Ecto neural progenitor cell (in vitro differentiated cells): ENCODE measurements at regions not wholly inside any gene's neighbourhood (a gene's known extent, or its start where the extent isn't known, plus 50 kb on each side); places are given as distances from the start of the nearest gene placed in this dataset.

Experiments
- DNase-seq: peaks from one replicate; pipeline ENCODE4 v3.0.0-alpha.2; 2018; ENCODE audit warnings: low spot score

DNA sequence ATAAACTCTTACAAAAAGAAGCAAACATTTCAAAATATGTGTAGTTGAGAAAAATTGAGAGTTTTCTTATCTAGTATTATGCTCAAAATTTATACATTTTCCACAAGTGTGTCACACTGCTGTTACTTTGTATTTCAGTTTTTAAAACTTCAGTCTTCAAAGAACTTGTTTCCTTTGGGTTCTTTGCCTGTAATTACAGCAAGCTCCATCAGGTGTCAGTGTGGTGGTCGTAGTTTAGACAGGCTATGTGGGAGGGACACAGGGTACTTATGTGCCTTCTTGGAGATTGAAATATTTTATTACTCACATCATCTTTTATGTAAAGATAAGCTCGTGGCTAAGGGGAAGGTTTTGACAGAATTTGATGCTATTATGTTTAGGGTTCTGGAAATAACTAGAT, 360.5 kb downstream of the FGFR2 start:
- no peak for DNase-seq

DNA sequence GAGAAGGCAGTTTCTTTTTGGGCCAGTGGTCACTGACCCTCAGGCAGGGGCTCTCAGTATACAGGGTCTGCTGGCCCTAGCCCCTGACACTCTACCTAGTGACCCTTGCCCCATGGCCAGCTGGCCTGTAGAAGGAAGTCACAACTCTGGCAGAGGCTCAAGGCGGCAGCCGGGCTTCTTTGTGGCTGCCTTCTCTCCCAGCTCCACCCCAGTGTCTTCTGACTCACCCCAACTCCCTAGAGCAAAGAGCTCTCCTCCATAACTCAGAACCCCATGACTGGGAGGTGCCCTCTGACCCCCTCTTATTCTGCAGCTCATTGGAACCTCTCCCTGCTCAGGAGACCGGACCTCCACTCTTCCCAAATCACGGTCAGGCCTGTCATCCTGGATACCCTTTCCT, 358.2 kb downstream of the FGFR2 start:
- peak; percentile 27 for DNase-seq

GRCh38 chr10:121240556-121240955, 357.7 kb downstream of the FGFR2 start:
- DNase-seq = no peak

GRCh38 chr10:121241337-121241736, 356.9 kb downstream of the FGFR2 start:
- no peak for DNase-seq

DNA sequence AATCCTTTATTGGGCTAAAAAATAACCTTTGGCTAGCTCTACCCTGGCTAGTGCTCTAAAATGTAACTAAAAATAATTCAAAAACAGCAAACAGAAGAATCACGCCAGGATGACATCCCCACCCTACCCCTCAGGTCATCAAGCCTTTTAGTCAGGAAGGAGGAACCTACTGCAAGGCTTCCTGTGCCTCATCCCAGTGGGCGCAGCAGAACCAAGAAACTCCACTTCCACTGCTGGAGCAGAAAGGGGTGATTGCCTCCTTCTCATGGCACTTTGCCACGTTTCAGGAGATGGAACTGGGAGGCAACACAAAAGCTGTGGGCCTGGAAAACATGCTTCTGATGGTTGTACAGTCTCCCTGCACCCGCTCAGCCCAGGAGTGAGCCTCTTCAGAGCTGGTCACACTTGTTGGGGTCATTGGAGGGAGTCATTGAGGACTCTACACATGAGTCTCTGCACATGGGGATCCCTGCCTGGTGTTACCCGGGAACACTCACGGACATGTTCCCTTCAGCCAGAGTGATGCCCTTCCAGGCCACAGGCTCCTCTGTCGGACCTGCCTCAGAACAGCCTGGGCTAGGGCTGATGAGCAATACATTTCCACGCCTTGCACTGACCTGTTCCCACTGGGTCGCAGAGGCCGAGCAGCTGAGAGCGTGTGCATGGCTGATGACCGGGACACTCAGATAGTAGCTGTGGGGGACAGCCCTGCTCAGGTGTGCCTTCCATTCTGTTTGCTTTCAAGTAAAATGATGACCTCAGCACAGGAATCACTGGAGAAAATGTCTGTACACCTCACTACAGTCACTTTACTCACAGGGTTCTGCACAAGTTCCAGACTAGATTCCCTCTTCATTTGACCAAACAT, 355.3 kb downstream of the FGFR2 start:
- DNase-seq = no peak

DNA sequence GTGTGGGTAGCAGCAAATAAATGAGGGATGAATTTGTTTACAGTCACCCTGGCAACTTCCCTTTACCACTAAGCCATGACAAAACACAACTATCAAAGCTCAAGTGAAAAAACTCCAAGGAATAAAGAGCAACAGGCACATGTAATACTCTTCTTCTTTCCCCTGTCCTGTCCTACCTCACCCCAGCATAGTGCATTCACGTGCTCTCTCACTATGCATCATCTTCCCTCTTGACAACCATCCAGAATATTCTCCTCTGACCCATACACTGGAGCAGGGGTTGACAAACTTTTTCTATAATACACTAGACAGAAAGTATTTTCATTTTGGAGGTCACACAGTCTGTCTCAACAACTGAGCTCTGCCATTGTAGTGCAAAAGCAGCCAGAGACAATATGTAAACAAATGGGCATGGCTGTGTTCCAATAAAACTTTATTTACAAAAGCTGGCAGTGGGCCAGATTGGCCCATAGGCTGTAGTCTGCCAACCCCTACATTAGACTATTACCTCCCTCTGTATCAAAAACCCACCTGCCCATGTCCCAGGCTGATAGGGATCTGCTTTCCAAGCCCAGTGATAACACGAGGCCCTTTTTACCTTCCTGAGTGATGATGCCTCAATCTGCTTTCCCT, 354.5 kb downstream of the FGFR2 start:
- no peak for DNase-seq

GRCh38 chr10:121244818-121245217, 353.4 kb downstream of the FGFR2 start:
- no peak for DNase-seq

GRCh38 chr10:121245754-121246153, 352.5 kb downstream of the FGFR2 start:
- DNase-seq = no peak

GRCh38 chr10:121248266-121248665, 350.0 kb downstream of the FGFR2 start:
- no peak for DNase-seq

DNA sequence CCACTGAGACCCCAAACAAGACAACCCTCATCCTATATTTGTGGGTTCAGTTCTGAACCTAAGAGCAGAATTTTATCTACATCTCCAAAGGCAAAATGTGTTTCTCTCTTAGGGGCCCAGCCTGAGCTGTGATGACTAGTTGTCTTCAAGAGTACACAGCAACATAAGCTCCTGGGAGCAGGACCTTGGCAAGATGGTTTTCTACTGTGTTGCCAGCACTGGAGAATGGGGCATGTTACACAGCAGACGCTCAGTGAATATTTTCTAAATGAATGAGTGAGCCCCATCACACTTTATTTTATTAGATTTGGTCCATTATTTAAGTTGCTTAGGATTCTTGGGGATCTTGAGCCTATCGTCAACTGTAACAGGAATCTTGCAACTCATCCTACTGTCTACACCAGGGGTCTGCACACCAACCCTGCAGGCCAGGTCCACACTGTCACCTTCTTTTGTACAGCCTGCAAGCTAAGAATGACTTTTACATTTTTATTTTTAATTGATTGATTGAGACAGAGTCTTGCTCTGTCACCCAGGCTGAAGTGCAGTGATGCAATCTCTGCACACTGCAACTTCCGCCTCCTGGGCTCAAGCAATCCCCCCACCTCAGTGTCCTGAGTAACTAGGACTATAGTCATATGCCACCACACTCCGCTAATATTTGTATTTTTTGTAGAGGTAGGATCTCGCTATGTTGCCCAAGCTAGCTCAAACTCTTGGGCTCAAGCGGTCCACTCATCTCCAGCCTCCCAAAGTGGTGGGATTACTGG, 347.1 kb downstream of the FGFR2 start:
- no peak for DNase-seq

DNA sequence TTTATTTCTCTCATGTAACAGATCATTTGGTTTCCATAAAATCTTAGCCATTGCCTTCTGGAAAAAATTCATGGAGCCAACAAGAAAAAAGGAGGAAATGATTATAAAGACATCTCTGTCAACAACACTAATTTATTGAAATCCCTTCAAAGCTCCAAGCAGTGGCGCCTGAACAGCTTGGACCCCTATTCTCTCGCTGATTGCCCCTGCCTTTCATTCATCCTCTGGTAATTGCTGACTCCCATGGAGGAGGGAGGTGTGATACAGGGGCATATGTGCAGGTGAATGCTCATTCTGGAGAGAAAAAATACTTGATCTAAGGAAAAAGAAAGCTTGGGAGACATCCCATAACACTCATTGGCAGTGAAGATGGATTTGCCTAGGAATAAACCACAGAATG, 345.5 kb downstream of the FGFR2 start:
- no peak for DNase-seq

DNA sequence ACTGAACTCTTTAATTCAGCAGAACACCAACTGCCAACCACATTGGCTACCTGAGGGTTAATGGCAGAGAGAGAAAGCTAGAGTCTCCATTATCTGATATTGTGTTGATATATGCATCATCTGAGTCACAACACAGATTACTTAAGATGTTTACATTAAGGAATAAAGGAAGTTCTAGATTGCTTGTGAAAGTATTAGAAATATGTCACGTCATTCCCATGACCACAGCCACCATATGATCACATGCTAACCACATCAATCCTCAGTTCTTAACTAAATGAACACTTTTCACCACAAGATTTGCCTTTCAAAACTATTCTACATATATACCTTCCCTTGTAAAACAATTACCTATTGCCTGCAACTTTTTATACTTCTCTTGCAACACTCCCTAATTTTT, 337.9 kb downstream of the FGFR2 start:
- no peak for DNase-seq

DNA sequence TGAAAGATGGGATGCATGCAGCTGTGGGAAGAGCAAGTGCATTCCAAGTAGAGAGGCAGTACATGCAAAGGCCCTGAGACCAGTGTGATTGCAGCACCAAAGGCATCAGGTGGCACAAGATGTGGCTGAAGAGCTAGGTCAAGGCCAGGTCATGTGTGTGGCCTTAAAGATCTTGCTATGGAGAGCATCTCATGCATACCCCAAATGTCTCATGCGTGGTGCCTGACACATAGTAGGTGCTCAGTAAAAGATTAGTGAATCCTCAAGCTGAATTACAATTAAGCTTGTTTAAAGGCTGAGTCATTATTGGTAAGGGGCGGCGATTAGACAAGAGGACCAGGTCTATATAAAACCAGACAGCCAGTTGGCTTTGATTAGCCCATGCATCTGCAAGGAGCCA, 336.6 kb downstream of the FGFR2 start:
- DNase-seq = no peak

DNA sequence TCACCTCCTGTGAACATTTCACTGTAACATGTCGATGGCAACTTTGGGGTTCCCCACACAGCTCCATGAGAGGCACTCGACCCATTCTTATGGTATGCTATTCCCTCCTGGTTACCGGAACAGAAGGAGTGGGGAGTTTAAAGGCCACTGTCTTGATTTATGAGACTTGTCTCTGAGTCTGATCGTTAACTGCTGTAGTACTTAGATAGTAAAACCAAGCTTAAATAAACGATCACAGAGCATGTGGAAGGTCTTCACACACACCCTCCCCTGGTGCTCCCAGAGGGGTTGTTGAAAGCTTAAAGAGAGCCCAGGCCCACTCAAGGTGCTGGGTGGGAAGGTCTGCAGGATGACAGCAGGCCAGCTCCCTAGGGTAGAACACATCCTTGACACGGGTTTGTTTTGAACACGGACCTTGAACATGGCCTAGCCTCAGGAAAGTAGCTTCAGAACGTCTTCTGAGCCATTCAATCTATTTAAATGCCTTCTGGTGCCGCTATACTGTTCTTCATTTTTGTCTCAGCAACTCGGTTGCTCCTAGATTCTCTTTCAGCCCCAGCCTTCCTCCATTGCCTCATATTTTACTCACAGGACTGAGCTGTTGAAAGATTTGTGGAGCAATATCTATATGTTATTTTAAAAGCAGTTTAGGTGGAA, 335.3 kb downstream of the FGFR2 start:
- no peak for DNase-seq

DNA sequence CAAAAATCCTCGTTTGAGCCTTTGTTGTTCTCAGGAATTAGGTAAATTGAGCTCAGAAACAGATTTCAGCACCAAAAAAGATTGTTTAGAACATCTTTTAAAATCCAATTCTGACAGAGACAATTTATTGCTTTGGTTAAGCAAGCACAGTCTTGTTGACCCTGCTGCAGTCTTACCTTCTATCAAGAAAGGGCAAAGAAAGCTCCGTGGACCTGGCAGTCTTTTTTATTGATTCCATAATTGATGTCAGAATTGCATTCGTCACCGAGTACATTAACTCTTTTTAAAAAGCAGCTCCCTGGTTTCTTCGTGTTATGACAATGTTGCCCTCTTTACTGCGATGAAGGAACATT, 334.8 kb downstream of the FGFR2 start:
- DNase-seq = no peak

DNA sequence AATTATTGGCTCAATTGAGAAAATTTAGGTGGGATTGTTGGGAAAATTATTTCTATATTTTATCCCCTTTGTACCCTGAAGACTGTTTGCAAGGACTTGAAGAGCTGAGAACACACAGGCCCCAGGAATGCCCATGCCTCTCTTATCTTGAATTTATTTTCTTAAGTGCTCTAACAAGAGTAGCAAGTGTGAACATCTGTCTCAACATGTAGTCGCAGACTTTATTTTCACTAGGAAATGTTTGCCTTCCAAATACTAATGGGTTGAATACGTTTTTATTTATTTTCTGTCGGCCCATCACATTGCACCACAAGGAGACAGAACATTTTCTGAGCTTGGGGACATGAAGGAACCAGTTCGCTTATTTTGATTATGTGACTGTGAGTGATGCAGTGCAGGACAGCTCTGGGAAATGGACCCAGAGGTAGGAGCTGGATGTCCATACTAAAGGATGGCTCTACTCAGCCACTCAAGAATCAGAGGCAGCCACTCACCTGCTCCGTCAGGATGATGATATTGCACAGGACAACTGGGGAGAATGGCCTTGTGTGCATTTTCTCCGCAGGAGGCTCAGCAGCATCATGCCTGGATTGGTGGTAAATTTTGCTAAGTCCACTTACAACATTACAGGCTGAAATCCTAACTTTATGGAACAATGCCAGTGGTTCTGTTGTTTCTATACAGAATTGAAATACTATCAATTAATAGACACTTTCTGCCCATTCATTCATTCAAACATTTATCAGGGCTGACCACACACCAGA, 332.7 kb downstream of the FGFR2 start:
- no peak for DNase-seq

DNA sequence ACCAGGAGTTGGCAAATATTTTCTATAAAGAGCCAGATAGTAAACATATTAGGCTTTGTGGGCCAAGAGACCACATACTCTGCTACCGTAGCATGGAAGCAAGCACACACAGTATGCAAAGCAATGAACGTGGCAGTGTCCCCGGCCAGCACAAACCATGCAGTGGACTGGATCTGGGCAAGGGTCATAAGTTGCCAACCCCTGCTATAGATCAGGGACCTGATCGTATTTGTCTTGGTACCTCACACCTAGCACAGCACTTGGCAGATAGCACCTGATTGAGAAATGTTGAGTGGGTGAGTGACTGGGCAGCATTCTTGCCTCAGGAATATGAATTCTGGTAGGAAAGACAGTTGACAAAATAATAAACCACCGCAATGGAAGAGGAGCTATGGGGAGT, 331.9 kb downstream of the FGFR2 start:
- DNase-seq = no peak

DNA sequence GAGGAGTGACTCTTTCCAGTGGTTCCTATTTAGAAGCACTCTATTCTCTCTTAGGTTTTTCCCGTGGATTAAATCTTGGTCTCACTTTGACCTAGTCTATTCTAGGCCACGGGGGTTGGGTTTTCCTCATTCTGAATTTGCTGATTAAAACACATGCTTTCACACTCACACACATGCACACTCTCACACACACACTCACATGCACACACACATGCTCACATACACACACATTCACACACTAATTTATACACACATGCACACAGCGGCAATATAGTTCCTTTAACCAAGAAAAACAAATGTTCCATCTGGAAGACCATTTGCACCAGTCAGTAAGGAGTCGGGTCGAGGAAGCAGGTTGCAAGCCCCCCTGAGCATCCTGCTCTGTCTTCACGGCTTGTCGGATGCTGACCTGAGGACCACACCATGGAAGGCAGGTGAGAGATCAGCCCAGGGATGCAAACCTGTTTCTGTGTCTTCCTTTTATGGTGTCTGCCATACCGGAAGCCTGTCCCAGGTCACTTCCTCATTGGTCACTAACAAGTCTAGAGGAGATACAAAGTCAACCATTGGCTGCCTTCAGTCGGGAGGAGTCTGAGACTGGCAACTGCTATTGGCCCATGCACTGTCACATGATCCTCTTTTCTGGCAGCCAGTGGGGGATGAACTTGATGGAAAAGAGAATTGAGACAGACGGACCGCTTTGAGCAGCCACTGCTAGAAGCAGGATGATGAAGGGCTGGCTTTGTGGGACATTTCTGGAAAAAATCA, 330.8 kb downstream of the FGFR2 start:
- no peak for DNase-seq

DNA sequence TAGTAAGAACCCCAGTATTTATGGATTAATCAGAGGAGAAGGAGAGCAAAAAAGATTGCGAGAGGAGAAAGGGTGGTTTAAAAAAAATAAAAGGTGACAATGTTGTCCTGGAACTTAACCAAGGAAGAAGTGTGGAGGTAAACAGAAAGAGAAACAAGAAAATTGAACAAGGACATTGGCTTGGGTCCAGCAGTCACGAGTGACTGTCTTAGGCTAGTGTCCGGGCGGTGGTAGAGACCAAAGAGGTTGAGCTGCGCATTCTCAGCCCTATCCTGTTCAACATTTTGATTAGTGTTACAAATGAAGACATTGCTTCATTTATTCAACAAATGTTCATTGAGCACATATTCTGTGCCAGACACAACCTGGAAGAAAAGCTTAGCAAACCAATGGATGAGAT, 329.9 kb downstream of the FGFR2 start:
- no peak for DNase-seq

DNA sequence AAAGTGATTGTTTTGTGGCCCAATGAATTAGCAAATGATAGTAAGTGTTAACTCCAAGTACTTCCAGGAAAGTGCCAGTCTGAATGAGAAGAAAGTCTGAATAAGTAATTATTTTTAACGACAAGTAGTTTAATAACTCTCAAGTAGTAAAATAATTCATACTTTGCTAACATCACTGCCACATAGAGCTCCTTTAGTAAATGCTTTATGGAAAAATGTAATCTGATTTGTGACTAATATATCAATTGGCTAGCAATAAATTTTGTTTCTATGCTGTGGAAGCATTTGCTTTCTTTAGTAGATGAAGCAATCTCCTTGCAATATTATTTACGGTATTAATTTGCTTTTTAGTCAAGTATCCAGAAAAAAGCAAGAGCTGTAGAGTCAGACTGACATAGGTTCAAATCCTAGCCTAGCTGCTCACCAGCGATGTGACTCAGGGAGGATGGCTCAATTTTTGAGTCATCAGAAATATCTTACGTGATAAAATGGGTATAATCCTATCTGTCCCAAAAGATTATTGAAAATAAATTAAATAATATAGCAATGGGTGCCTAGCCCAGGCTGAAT, 329.3 kb downstream of the FGFR2 start:
- no peak for DNase-seq

- no peak for DNase-seq
Observed at GRCh38 chr10:121270906-121271305, 327.3 kb downstream of the FGFR2 start.
